Ascending aorta (tissue), 2 donors: ENCODE measurements at regions not wholly inside any gene's neighbourhood (a gene's known extent, or its start where the extent isn't known, plus 50 kb on each side); places are given as distances from the start of the nearest gene placed in this dataset.

ENCODE experiments used
- DNase-seq, 2 donors: peaks; one replicate each; pipeline ENCODE4 v3.0.0-alpha.2; 2019; ENCODE audit warnings: low spot score in 2 of 2
- H3K27ac ChIP-seq, 2 donors: fragments of 200-600 bp; sonication (generic); one replicate each; pipeline ENCODE4 v1.5.1; 2016 to 2017; ENCODE audit warnings: mild to moderate bottlenecking in 1 of 2
- H3K27me3 ChIP-seq: fragments of 200-600 bp; sonication (generic); one replicate; pipeline ENCODE4 v1.5.1; 2017
- H3K36me3 ChIP-seq, 2 donors: fragments of 200-600 bp; sonication (generic); one replicate each; pipeline ENCODE4 v1.5.1; 2016
- H3K4me1 ChIP-seq, 2 donors: fragments of 200-600 bp; sonication (generic); one replicate each; pipeline ENCODE4 v1.5.1; 2016 to 2017; ENCODE audit warnings: mild to moderate bottlenecking in 1 of 2
- H3K4me3 ChIP-seq, 2 donors: fragments of 200-600 bp; sonication (generic); one replicate each; pipeline ENCODE4 v1.5.1; 2016 to 2017; ENCODE audit warnings: mild to moderate bottlenecking in 1 of 2
- H3K9me3 ChIP-seq, 2 donors: fragments of 200-600 bp; sonication (generic); one replicate each; pipeline ENCODE4 v1.5.1; 2016
- CTCF ChIP-seq, 3 experiments: fragments of 200-600 bp in 2 of 3; fragments of 450-650 bp in 1 of 3; sonication (generic) in 2 of 3; IDR thresholded peaks; one replicate each; pipeline ENCODE4 v1.5.1; 2016 to 2019; ENCODE audit warnings: antibody characterized with exemption in 3 of 3, mild to moderate bottlenecking in 1 of 3, moderate library complexity in 1 of 3
- intact Hi-C: fragments of 100-400 bp; cut with DNase I; formaldehyde crosslinking; loops from one replicate; pipeline ENCODE4 v1.15.1; 2023

- Histone ChIP-seq H3K4me3 (no peak overlapping the region), H3K27me3 (no peaks in the 10 kb centered on the region), H3K27ac (no peak overlapping the region), H3K9me3 (no peaks in the 10 kb centered on the region), H3K36me3 (no peaks in the 10 kb centered on the region), H3K4me1 (no peaks in the 10 kb centered on the region)
- DNase-seq: no peak
- intact Hi-C loops: no loop called here
- no peak for TF ChIP-seq CTCF (IDR thresholded peaks at IDR 0.05)
Observed at GRCh38 chrX:39836802-39837420, 260.8 kb downstream of the BCOR start.

GRCh38 chrX:39837688-39838087 lies 260.1 kb downstream of the BCOR start:
- Histone ChIP-seq H3K36me3 (no peaks in the 10 kb centered on the region), H3K27me3 (no peaks in the 10 kb centered on the region), H3K27ac (no peak overlapping the region), H3K4me3 (no peak overlapping the region), H3K9me3 (no peaks in the 10 kb centered on the region), H3K4me1 (no peaks in the 10 kb centered on the region)
- no peak for DNase-seq
- intact Hi-C loops: no loop called here
- TF ChIP-seq CTCF (IDR thresholded peaks at IDR 0.05): no peak

- TF ChIP-seq CTCF (IDR thresholded peaks at IDR 0.05): no peak
- DNase-seq: no peak
- Histone ChIP-seq H3K4me1 (no peaks in the 10 kb centered on the region), H3K27ac (no peak overlapping the region), H3K36me3 (no peaks in the 10 kb centered on the region), H3K27me3 (no peaks in the 10 kb centered on the region), H3K9me3 (no peaks in the 10 kb centered on the region), H3K4me3 (no peak overlapping the region)
- intact Hi-C loops: no loop called here
Observed at GRCh38 chrX:39839371-39839770, 258.4 kb downstream of the BCOR start.

DNA sequence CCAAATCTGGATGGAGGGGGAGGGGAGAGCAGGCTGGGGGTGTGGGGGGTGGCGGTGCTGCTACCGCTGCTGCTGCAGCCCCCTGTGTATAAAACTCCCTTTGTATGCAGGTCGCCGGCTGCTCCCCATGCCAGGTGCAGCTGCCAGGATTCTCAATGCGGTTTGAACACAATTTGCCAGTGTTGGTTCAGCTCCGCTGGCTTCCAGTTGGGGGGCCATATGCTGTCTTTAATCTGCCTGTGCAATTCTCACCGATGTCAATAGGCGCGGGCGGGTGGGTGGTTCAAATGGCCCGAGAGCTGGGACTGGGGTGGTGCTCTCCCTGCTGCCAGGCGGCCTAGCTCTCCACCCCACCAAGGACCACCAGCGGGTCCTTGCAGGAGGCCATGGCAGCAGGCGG lies 257.6 kb downstream of the BCOR start:
- no peak overlapping the region for H3K4me3 ChIP-seq
- peak overlapping the region; percentile 68 to 83 for H3K27ac ChIP-seq
- DNase-seq: no peak
- no peaks in the 10 kb centered on the region for H3K36me3 ChIP-seq
- no peak for TF ChIP-seq CTCF (IDR thresholded peaks at IDR 0.05)
- no peaks in the 10 kb centered on the region for H3K4me1 ChIP-seq
- intact Hi-C loops: loop anchor here (10.0 kb wide), 1 partner anchor 65 kb away; no protein-coding TSS in a partner anchor
- H3K27me3 ChIP-seq: no peaks in the 10 kb centered on the region
- no peaks in the 10 kb centered on the region for H3K9me3 ChIP-seq

DNA sequence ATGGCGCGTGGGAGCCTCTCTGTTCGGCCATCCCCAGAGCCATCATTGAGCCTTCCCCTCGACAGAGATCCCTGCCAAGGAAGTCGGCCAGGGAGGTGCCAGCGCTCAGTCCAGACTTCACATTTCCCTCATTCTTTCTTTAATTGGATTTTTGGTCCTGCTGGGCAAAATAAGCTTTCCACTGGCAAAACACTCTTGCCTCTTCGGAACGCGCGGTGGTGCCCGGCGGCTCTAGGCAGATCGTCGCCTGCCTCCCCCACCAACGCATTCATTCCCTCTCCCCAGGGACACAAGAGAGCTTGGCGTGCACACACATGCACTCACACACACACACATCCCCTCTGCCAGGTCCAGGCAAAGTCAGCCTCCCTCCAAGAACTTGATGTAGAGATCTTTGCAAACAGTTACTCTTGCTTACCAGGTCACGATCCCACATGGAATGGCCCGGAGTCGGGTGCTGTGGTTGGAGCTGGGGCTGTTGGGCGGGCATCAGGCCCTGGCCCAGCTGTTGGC lies 257.1 kb downstream of the BCOR start:
- H3K36me3 ChIP-seq: no peaks in the 10 kb centered on the region
- intact Hi-C loops: loop anchor here (10.0 kb wide), 1 partner anchor 64 kb away; no protein-coding TSS in a partner anchor
- peak overlapping the region in 1 of 2 donors; percentile 20 for H3K4me3 ChIP-seq
- TF ChIP-seq CTCF (IDR thresholded peaks at IDR 0.05): peak in 1 of 3 experiments; percentile 2
- peak overlapping the region; percentile 68 to 83 for H3K27ac ChIP-seq
- H3K27me3 ChIP-seq: no peaks in the 10 kb centered on the region
- peak in 1 of 2 donors; percentile 71 for DNase-seq
- H3K9me3 ChIP-seq: no peaks in the 10 kb centered on the region
- no peaks in the 10 kb centered on the region for H3K4me1 ChIP-seq
